ENCODE measurements at regions not wholly inside any gene's neighbourhood (a gene's known extent, or its start where the extent isn't known, plus 50 kb on each side); places are given as distances from the start of the nearest gene placed in this dataset.

DNA sequence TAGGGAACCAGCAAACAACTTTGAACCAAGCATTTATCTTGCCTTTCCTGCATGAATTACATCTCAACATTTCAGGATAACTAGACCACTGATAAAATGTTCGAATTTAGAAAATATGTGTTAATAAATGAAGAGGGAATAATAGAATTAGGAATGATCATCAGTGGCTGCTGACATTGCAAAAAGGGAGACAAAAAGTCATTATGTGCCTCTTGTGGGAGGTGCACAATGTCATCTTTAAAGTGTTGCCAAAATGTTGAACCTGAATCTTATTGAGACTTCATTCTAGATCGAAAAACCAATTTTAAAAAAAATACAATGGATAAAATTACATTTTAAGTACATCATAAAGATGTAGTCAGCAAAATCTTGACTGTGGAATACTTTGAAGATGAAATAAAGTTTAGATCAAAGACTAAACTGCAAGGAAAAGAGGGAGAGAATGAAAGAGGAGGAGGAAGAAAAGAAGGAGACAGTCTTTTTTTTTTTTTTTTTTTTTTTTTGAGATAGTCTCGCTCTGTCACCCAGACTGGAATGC lies 299.3 kb downstream of the FBXW7 start:
- TF ChIP-seq, protein P1, sequence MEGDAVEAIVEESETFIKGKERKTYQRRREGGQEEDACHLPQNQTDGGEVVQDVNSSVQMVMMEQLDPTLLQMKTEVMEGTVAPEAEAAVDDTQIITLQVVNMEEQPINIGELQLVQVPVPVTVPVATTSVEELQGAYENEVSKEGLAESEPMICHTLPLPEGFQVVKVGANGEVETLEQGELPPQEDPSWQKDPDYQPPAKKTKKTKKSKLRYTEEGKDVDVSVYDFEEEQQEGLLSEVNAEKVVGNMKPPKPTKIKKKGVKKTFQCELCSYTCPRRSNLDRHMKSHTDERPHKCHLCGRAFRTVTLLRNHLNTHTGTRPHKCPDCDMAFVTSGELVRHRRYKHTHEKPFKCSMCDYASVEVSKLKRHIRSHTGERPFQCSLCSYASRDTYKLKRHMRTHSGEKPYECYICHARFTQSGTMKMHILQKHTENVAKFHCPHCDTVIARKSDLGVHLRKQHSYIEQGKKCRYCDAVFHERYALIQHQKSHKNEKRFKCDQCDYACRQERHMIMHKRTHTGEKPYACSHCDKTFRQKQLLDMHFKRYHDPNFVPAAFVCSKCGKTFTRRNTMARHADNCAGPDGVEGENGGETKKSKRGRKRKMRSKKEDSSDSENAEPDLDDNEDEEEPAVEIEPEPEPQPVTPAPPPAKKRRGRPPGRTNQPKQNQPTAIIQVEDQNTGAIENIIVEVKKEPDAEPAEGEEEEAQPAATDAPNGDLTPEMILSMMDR (conservative IDR thresholded peaks at IDR 0.05; ENCODE audit: low read length): no peak
- TF ChIP-seq EZH2phosphoT487 (IDR thresholded peaks at IDR 0.05; ENCODE audit: borderline replicate concordance, low read depth, low read length): no peak

Data from OCI-LY7 (cell line).